HEK293T (cell line): ENCODE measurements at regions not wholly inside any gene's neighbourhood (a gene's known extent, or its start where the extent isn't known, plus 50 kb on each side); places are given as distances from the start of the nearest gene placed in this dataset.
"Not testable (repeated sequence)": the region's sequence is repeated elsewhere in the genome, so short reads cannot be mapped to it uniquely, and the experiment has no call there.

ENCODE experiments used
- CTCF ChIA-PET: fragments of 350-600 bp; formaldehyde crosslinking; extraction: SDS; loops from one replicate; lab custom pipeline; 2021; ENCODE audit warnings: antibody characterized with exemption, inconsistent platforms; lab: Yijun Ruan, JAX
- POLR2A ChIA-PET: fragments of 350-600 bp; formaldehyde crosslinking; extraction: SDS; loops from one replicate; lab custom pipeline; 2020; ENCODE audit warnings: antibody characterized with exemption, inconsistent platforms; lab: Yijun Ruan, JAX
- DNase-seq: peaks from one replicate; pipeline ENCODE4 v3.0.0; 2012; ENCODE audit warnings: mixed read lengths; ENCODE audit errors: extremely low spot score
- ARNT ChIP-seq: fragments of 450-650 bp; IDR thresholded peaks from 2 replicates; pipeline ENCODE4 v1.6.1; 2017; ENCODE audit warnings: mild to moderate bottlenecking
- BHLHE40 ChIP-seq: fragments of 450-650 bp; IDR thresholded peaks from 2 replicates; pipeline ENCODE4 v1.6.1; 2016; ENCODE audit warnings: mild to moderate bottlenecking, moderate library complexity, borderline replicate concordance
- CTBP1 ChIP-seq: fragments of 450-650 bp; IDR thresholded peaks from 2 replicates; pipeline ENCODE4 v1.6.1; 2016; ENCODE audit warnings: borderline replicate concordance
- ELF4 ChIP-seq: fragments of 450-650 bp; IDR thresholded peaks from 2 replicates; pipeline ENCODE4 v1.6.1; 2017; ENCODE audit warnings: antibody characterized with exemption
- FOXA1 ChIP-seq: fragments of 450-650 bp; IDR thresholded peaks from 2 replicates; pipeline ENCODE4 v1.6.1; 2016; ENCODE audit warnings: mild to moderate bottlenecking
- FOXK2 ChIP-seq: fragments of 450-650 bp; IDR thresholded peaks from 2 replicates; pipeline ENCODE4 v1.6.1; 2016; ENCODE audit warnings: mild to moderate bottlenecking
- FOXM1 ChIP-seq: fragments of 450-650 bp; IDR thresholded peaks from 2 replicates; pipeline ENCODE4 v1.6.1; 2017; ENCODE audit warnings: mild to moderate bottlenecking, borderline replicate concordance
- HDGF ChIP-seq: fragments of 450-650 bp; IDR thresholded peaks from 2 replicates; pipeline ENCODE4 v1.6.1; 2017; ENCODE audit warnings: antibody characterized with exemption, borderline replicate concordance
- L3MBTL2 ChIP-seq: fragments of 450-650 bp; conservative IDR thresholded peaks from 2 replicates; pipeline ENCODE4 v1.6.1; 2016; ENCODE audit warnings: mild to moderate bottlenecking
- LEF1 ChIP-seq: fragments of 450-650 bp; IDR thresholded peaks from 2 replicates; pipeline ENCODE4 v1.6.1; 2017; ENCODE audit warnings: mild to moderate bottlenecking, borderline replicate concordance
- NFRKB ChIP-seq: fragments of 450-650 bp; IDR thresholded peaks from 2 replicates; pipeline ENCODE4 v1.6.1; 2016; ENCODE audit warnings: mild to moderate bottlenecking, moderate library complexity
- PKNOX1 ChIP-seq: fragments of 450-650 bp; IDR thresholded peaks from 2 replicates; pipeline ENCODE4 v1.6.1; 2016
- SP1 ChIP-seq: fragments of 450-650 bp; IDR thresholded peaks from 2 replicates; pipeline ENCODE4 v1.6.1; 2017
- SUZ12 ChIP-seq: fragments of 450-650 bp; IDR thresholded peaks from 2 replicates; pipeline ENCODE4 v1.6.1; 2016; ENCODE audit warnings: mild to moderate bottlenecking
- TARDBP ChIP-seq: fragments of 450-650 bp; IDR thresholded peaks from 2 replicates; pipeline ENCODE4 v1.6.1; 2016
- ZNF384 ChIP-seq: fragments of 450-650 bp; IDR thresholded peaks from 2 replicates; pipeline ENCODE4 v1.6.1; 2016

GRCh38 chr1:219071209-219071608 is 102.5 kb upstream of the LYPLAL1 start:
- ChIA-PET CTCF (no interaction called here), POLR2A (no interaction called here)
- no peak for TF ChIP-seq L3MBTL2
- no peak for TF ChIP-seq FOXA1
- TF ChIP-seq TARDBP: no peak
- TF ChIP-seq ARNT: no peak
- TF ChIP-seq SUZ12: no peak
- TF ChIP-seq LEF1: no peak
- no peak for TF ChIP-seq SP1
- no peak for TF ChIP-seq NFRKB
- DNase-seq: no peak

- ChIA-PET CTCF (no interaction called here), POLR2A (no interaction called here)
- no peak for DNase-seq
- TF ChIP-seq PKNOX1 (no peak), LEF1 (no peak), FOXM1 (no peak), ELF4 (no peak), L3MBTL2 (no peak), FOXA1 (no peak), ZNF384 (no peak), ARNT (no peak), NFRKB (no peak)
Measured at GRCh38 chr1:219072329-219072728, 101.3 kb upstream of the LYPLAL1 start.

GRCh38 chr1:219074084-219074728 is 99.5 kb upstream of the LYPLAL1 start:
- CTCF ChIA-PET: interaction anchor here (0.6 kb wide), 1 partner anchor 953 kb away, joined by 4 read pairs; no protein-coding TSS in a partner anchor

GRCh38 chr1:219075121-219075879 is 98.4 kb upstream of the LYPLAL1 start:
- ChIA-PET CTCF (no interaction called here), POLR2A (no interaction called here)
- TF ChIP-seq L3MBTL2: no peak
- TF ChIP-seq SUZ12: no peak
- TF ChIP-seq ELF4: no peak
- TF ChIP-seq HDGF: no peak
- TF ChIP-seq FOXA1: no peak
- no peak for TF ChIP-seq ZNF384
- TF ChIP-seq CTBP1: no peak
- TF ChIP-seq NFRKB: no peak
- TF ChIP-seq SP1: no peak
- no peak for TF ChIP-seq TARDBP
- no peak for DNase-seq

More at GRCh38 chr1:219074084-219074728, 99.5 kb upstream of the LYPLAL1 start:
- no peak for DNase-seq
- TF ChIP-seq LEF1: no peak
- TF ChIP-seq PKNOX1: no peak
- TF ChIP-seq HDGF: no peak
- no peak for TF ChIP-seq ZNF384
- TF ChIP-seq CTBP1: no peak
- TF ChIP-seq L3MBTL2: no peak
- TF ChIP-seq FOXA1: no peak
- no peak for TF ChIP-seq ELF4
- TF ChIP-seq FOXM1: no peak
- no peak for TF ChIP-seq ARNT
- no peak for TF ChIP-seq BHLHE40
- no peak for TF ChIP-seq FOXK2
- TF ChIP-seq TARDBP: no peak
- no peak for TF ChIP-seq NFRKB
- TF ChIP-seq SUZ12: no peak
- TF ChIP-seq SP1: no peak
- POLR2A ChIA-PET: no interaction called here

GRCh38 chr1:219076326-219076937 is 97.2 kb upstream of the LYPLAL1 start:
- POLR2A ChIA-PET: no interaction called here
- DNase-seq: no peak
- CTCF ChIA-PET: interaction anchor here (0.6 kb wide), 1 partner anchor 785 kb away, joined by 3 read pairs; no protein-coding TSS in a partner anchor
- TF ChIP-seq CTBP1: no peak
- TF ChIP-seq TARDBP: no peak
- TF ChIP-seq ELF4: no peak
- TF ChIP-seq LEF1: no peak
- no peak for TF ChIP-seq L3MBTL2
- no peak for TF ChIP-seq SP1
- TF ChIP-seq FOXA1: no peak
- TF ChIP-seq BHLHE40: no peak
- no peak for TF ChIP-seq NFRKB
- TF ChIP-seq FOXK2: no peak
- no peak for TF ChIP-seq PKNOX1
- no peak for TF ChIP-seq SUZ12
- TF ChIP-seq HDGF: no peak
- TF ChIP-seq ZNF384: no peak
- TF ChIP-seq FOXM1: no peak
- no peak for TF ChIP-seq ARNT

- DNase-seq, POLR2A ChIA-PET, CTCF ChIA-PET: not testable (repeated sequence)
Measured at GRCh38 chr1:219077767-219078166, 95.9 kb upstream of the LYPLAL1 start.
